ENCODE measurements at regions not wholly inside any gene's neighbourhood (a gene's known extent, or its start where the extent isn't known, plus 50 kb on each side); places are given as distances from the start of the nearest gene placed in this dataset.
A peak's percentile ranks its signal among the peaks of the same experiment; 100 is the strongest.

DNA sequence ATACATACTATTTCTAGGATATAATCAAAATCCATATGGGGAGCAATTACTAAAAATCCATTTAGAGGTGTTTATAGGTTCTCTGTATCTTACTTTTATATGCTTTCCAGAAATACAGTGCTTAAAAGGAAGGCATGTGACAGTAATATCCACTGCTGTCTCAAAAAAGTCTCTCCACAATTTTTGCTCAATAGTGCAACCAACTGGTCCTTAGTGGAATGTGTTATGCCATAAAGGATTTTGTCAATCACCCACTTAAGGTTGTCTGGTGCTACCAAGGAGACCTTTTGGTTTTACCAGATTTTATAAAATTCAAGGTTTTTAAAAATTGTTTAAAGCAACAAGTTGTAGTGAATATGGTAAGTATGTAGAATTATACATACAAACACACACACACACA lies 328.5 kb upstream of the DSEL start:
- Histone ChIP-seq H3K4me1 (ENCODE audit: control insufficient read depth in 4 of 4, insufficient read depth in 4 of 4, low read length in 3 of 4) (no peaks in the 10 kb centered on the region), H3K4me3 (ENCODE audit: low read depth in 1 of 3, low read length in 3 of 3) (no peak overlapping the region), H3K9me3 (ENCODE audit: control insufficient read depth in 4 of 4, low read length in 3 of 4) (no peaks in the 10 kb centered on the region), H3K36me3 (ENCODE audit: control insufficient read depth in 4 of 4, insufficient read depth in 3 of 4, low read depth in 1 of 4, low read length in 3 of 4) (no peaks in the 10 kb centered on the region), H3K27ac (ENCODE audit: low read depth in 1 of 2, low read length in 2 of 2) (no peak overlapping the region), H3K9ac (ENCODE audit: low read depth in 1 of 2, low read length in 2 of 2) (no peak overlapping the region), H3K27me3 (ENCODE audit: control insufficient read depth in 4 of 4, insufficient read depth in 4 of 4, low read length in 3 of 4) (no peaks in the 10 kb centered on the region)
- TF ChIP-seq YY1 (IDR thresholded peaks at IDR 0.05) (no peak), RAD21 (IDR thresholded peaks at IDR 0.05) (peak; percentile 70 to 71)
- TF ChIP-seq, protein P1, sequence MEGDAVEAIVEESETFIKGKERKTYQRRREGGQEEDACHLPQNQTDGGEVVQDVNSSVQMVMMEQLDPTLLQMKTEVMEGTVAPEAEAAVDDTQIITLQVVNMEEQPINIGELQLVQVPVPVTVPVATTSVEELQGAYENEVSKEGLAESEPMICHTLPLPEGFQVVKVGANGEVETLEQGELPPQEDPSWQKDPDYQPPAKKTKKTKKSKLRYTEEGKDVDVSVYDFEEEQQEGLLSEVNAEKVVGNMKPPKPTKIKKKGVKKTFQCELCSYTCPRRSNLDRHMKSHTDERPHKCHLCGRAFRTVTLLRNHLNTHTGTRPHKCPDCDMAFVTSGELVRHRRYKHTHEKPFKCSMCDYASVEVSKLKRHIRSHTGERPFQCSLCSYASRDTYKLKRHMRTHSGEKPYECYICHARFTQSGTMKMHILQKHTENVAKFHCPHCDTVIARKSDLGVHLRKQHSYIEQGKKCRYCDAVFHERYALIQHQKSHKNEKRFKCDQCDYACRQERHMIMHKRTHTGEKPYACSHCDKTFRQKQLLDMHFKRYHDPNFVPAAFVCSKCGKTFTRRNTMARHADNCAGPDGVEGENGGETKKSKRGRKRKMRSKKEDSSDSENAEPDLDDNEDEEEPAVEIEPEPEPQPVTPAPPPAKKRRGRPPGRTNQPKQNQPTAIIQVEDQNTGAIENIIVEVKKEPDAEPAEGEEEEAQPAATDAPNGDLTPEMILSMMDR (IDR thresholded peaks at IDR 0.05; ENCODE audit: low read depth, low read length, missing input control): peak; percentile 32
- DNase-seq (ENCODE audit: low spot score): no peak

DNA sequence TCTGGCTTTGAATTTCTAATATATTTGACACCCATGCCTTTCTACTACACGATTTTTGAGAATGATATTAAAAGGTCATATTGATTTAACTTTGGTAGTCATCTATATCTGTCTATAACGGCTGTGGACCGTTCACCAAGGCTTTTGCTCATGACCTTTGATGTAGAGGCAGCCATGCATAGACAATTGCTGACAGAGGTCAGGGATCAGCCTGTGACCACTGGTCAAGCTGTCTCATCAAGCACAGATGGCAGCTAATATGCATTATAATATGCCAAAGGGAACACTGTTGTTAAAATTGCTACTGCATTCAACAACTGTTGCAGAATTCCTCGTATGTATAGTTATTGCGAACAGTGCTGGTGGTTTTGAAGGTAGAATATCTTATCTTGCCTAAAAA lies 323.9 kb upstream of the DSEL start:
- DNase-seq (ENCODE audit: low spot score): no peak
- H3K36me3 ChIP-seq (ENCODE audit: control insufficient read depth in 4 of 4, insufficient read depth in 3 of 4, low read depth in 1 of 4, low read length in 3 of 4): no peaks in the 10 kb centered on the region
- WGBS: 61% methylated on average over 5 of the region's 5 CpGs
- no peak overlapping the region for H3K9ac ChIP-seq (ENCODE audit: low read depth in 1 of 2, low read length in 2 of 2)
- no peak overlapping the region for H3K27ac ChIP-seq (ENCODE audit: low read depth in 1 of 2, low read length in 2 of 2)
- H3K27me3 ChIP-seq (ENCODE audit: control insufficient read depth in 4 of 4, insufficient read depth in 4 of 4, low read length in 3 of 4): no peaks in the 10 kb centered on the region
- H3K9me3 ChIP-seq (ENCODE audit: control insufficient read depth in 4 of 4, low read length in 3 of 4): no peaks in the 10 kb centered on the region
- no peak overlapping the region for H3K4me3 ChIP-seq (ENCODE audit: low read depth in 1 of 3, low read length in 3 of 3)
- H3K4me1 ChIP-seq (ENCODE audit: control insufficient read depth in 4 of 4, insufficient read depth in 4 of 4, low read length in 3 of 4): no peaks in the 10 kb centered on the region
- TF ChIP-seq SP1 (IDR thresholded peaks at IDR 0.05): no peak

DNA sequence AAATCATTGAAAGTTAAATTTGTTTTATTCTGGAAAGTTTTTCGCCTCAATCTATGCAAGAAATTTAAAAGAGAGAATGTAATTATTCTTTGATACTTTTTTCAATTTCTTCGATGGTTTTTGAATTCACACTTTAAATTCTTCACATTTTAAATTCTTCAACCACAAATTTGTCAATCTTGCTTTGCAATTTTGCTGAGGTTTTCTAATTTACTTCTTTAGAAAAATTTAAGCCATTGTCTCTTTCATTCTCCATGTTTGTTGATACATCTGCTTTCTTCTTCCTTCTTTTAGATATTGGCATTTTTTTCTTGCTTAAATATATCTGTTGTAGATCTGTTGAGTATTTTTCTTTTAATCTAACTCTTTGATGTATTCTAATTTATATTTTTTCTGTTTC lies 301.9 kb upstream of the DSEL start:
- no peaks in the 10 kb centered on the region for H3K27me3 ChIP-seq (ENCODE audit: control insufficient read depth in 4 of 4, insufficient read depth in 4 of 4, low read length in 3 of 4)
- no peak overlapping the region for H3K9ac ChIP-seq (ENCODE audit: low read depth in 1 of 2, low read length in 2 of 2)
- H3K27ac ChIP-seq (ENCODE audit: low read depth in 1 of 2, low read length in 2 of 2): no peak overlapping the region
- no peaks in the 10 kb centered on the region for H3K36me3 ChIP-seq (ENCODE audit: control insufficient read depth in 4 of 4, insufficient read depth in 3 of 4, low read depth in 1 of 4, low read length in 3 of 4)
- peaks cover 0 to 2% (median 0%) of the 10 kb centered on the region in 4 donors for H3K4me1 ChIP-seq (ENCODE audit: control insufficient read depth in 4 of 4, insufficient read depth in 4 of 4, low read length in 3 of 4)
- DNase-seq (ENCODE audit: low spot score): no peak
- TF ChIP-seq YY1 (IDR thresholded peaks at IDR 0.05): no peak
- TF ChIP-seq, protein P2, sequence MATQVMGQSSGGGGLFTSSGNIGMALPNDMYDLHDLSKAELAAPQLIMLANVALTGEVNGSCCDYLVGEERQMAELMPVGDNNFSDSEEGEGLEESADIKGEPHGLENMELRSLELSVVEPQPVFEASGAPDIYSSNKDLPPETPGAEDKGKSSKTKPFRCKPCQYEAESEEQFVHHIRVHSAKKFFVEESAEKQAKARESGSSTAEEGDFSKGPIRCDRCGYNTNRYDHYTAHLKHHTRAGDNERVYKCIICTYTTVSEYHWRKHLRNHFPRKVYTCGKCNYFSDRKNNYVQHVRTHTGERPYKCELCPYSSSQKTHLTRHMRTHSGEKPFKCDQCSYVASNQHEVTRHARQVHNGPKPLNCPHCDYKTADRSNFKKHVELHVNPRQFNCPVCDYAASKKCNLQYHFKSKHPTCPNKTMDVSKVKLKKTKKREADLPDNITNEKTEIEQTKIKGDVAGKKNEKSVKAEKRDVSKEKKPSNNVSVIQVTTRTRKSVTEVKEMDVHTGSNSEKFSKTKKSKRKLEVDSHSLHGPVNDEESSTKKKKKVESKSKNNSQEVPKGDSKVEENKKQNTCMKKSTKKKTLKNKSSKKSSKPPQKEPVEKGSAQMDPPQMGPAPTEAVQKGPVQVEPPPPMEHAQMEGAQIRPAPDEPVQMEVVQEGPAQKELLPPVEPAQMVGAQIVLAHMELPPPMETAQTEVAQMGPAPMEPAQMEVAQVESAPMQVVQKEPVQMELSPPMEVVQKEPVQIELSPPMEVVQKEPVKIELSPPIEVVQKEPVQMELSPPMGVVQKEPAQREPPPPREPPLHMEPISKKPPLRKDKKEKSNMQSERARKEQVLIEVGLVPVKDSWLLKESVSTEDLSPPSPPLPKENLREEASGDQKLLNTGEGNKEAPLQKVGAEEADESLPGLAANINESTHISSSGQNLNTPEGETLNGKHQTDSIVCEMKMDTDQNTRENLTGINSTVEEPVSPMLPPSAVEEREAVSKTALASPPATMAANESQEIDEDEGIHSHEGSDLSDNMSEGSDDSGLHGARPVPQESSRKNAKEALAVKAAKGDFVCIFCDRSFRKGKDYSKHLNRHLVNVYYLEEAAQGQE (IDR thresholded peaks at IDR 0.05): no peak
- no peak for TF ChIP-seq HNF4A (conservative IDR thresholded peaks at IDR 0.05)
- TF ChIP-seq SP1 (IDR thresholded peaks at IDR 0.05): no peak
- TF ChIP-seq, protein P3, sequence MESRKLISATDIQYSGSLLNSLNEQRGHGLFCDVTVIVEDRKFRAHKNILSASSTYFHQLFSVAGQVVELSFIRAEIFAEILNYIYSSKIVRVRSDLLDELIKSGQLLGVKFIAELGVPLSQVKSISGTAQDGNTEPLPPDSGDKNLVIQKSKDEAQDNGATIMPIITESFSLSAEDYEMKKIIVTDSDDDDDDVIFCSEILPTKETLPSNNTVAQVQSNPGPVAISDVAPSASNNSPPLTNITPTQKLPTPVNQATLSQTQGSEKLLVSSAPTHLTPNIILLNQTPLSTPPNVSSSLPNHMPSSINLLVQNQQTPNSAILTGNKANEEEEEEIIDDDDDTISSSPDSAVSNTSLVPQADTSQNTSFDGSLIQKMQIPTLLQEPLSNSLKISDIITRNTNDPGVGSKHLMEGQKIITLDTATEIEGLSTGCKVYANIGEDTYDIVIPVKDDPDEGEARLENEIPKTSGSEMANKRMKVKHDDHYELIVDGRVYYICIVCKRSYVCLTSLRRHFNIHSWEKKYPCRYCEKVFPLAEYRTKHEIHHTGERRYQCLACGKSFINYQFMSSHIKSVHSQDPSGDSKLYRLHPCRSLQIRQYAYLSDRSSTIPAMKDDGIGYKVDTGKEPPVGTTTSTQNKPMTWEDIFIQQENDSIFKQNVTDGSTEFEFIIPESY (IDR thresholded peaks at IDR 0.05): no peak
- TF ChIP-seq, protein P4, sequence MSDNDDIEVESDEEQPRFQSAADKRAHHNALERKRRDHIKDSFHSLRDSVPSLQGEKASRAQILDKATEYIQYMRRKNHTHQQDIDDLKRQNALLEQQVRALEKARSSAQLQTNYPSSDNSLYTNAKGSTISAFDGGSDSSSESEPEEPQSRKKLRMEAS (IDR thresholded peaks at IDR 0.05): no peak
- no peak for TF ChIP-seq NR2F2 (IDR thresholded peaks at IDR 0.05)
- TF ChIP-seq, protein P5, sequence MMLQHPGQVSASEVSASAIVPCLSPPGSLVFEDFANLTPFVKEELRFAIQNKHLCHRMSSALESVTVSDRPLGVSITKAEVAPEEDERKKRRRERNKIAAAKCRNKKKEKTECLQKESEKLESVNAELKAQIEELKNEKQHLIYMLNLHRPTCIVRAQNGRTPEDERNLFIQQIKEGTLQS (IDR thresholded peaks at IDR 0.05): no peak
- TF ChIP-seq, protein P1 (IDR thresholded peaks at IDR 0.05; ENCODE audit: low read depth, low read length, missing input control): no peak
- 94% methylated on average over 2 of the region's 2 CpGs for WGBS
- no peaks in the 10 kb centered on the region for H3K9me3 ChIP-seq (ENCODE audit: control insufficient read depth in 4 of 4, low read length in 3 of 4)
- no peak overlapping the region for H3K4me3 ChIP-seq (ENCODE audit: low read depth in 1 of 3, low read length in 3 of 3)

Measured in liver (tissue), 8 donors.